M059J (cell line): ENCODE measurements at regions not wholly inside any gene's neighbourhood (a gene's known extent, or its start where the extent isn't known, plus 50 kb on each side); places are given as distances from the start of the nearest gene placed in this dataset.

Experiments
- DNase-seq: peaks from one replicate; pipeline ENCODE4 v3.0.0-alpha.2; 2012; ENCODE audit warnings: low read depth

DNA sequence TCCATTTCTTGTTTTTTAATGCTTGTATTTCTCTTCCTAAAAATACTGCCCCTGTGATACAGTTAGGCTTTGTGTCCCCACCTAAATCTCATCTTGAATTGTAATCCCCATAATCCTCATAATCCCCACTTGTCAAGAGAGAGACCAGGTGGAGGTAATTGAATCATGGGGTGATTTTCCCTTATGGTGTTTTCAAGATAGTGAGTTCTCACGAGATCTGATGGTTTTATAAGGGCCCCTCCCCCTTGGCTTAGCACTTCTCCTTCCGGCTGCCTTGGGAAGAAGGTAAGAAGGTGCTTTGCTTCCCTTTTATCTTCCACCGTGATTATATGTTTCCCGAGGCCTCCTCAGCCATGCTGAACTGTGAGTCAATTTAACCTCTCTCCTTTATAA, 227.4 kb downstream of the MAN2A1 start:
- no peak for DNase-seq

GRCh38 chr5:109917966-109918365, 228.2 kb downstream of the MAN2A1 start:
- no peak for DNase-seq

DNA sequence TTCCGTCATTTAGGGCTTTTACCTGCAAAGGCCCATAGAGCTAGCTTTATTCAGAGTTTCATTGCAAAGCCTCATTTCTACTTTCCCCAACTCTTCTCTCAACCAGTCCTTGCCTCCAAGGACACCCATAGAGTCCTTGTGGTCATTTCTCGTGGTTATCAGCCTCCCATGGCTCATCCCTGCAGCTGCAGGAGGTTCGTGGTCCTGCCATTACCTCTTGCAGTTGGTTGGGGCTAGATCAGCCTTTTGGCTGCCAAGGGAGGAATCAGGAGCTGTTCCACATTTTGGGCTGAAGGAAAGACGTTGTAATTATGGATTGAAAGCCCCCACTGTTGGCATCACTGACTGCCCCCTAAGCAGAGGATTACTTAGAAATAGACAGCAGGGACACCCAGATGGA, 231.0 kb downstream of the MAN2A1 start:
- DNase-seq: no peak

DNA sequence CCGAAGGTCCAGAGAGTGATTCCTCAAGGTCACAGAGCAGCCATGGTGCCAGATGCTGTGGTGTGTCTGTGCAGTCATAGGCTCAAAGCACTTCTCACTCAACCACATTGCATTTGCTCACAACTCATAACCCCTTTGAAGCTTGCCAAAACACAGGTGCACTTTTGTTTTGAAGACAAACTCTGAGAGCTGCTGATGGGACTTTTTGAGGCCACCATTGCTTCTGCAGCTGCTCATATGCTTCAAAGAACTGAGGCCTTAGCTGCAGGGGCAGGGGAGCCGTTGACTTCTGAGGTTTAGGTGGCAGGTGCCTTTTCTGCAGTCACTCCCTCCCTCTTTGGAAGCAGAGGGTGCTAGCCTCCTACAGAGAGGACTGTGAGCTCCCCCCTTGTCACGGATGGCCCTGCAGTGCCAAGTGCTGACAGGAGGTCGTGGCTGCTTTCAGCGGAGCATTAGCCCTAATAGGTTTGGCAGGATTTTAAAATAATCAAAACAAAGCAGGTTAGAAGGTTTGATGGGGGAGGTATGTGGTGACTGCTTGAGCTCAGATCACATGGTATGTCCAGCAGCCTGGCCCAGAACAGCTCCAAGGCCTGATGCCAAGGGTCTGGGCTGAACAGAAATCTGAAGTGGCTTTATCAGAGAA, 232.1 kb downstream of the MAN2A1 start:
- DNase-seq: no peak

DNA sequence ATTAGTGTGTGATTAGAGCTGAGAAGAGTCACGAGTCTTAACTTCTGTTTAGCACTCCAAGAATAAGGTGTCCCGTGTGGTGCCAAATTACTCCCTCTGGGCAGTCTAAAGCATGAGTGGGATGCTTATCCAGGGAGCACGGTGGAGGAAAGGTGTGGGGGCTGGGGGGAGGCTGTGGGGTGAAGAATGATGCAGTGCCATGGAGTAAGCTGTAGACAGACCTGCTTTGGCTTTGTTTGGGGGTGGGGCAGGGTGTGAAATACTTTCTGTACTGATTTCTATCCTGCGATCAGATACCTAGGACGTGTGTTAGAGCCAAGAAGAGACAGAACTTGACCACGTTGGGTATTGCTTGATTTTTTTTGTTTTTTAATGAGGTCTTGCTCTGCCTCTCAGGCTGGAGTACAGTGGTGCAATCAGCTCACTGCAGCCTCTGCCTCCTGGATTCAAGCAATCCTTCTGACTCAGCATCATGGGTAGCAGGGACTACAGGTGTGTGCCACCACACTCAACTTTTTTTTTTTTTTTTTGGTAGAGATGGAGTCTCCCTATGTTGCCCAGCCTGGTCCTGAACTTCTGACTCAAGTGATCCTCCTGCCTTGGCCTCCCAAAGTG, 232.8 kb downstream of the MAN2A1 start:
- no peak for DNase-seq

DNA sequence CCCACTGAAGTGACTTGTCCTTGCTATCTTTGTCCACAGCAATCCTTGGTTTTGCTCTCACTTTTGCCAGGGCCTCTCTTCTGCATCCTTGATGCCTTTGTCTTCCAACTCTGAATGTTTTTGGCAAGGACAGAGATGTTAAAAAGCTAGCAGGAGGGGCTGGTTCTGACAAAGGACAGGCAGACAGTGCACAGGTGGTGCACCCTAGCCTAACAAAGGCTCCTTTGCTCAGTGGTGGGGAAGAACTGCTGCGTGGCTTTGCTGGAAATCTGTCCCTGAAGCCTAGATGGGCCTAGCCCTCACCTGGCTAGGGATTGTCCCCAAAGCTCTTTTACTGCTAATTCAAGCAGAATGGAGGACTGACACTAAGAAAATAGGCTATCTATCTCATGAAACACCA, 233.5 kb downstream of the MAN2A1 start:
- no peak for DNase-seq

- DNase-seq: no peak
Measured at GRCh38 chr5:109924237-109925107, 234.7 kb downstream of the MAN2A1 start.

DNA sequence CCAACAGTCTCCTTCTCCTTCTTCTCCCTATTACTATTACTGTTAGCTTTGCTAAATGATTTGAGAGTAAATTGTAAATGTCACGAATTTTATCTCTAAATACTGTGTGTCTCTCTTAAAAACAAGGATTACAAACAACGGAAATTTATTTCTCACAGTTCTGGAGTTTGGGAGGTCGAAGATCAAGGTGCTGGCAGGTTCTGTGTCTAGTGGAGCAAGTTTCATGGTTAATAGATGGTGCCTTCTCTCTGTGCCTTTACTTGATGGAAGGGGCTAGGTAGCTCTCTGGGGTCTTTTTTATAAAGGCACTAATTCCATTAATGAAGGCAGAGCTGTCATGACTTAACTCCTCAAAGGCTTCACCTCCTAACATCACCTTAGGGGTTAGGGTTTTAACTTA, 237.9 kb downstream of the MAN2A1 start:
- DNase-seq: no peak

GRCh38 chr5:109928046-109928445, 238.3 kb downstream of the MAN2A1 start:
- DNase-seq: no peak

DNA sequence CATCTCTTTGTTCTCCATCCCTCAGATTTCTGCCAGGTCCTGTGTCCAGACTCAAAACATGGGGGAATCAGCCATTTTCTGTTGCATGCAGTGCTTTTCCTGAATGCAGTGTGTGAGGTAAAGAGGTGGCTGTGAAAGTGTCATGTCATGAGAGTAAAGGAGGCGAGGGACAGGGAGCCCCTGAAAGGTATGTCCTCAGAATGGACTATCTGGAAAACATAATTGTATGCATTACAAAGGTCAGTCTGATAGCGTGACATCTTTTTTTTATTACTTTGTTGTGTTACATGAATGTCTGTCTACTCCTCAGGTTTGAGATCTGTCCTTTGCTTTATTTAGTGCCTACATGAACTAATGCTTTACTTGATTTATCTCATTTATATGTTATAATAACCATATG, 239.1 kb downstream of the MAN2A1 start:
- DNase-seq: no peak

DNA sequence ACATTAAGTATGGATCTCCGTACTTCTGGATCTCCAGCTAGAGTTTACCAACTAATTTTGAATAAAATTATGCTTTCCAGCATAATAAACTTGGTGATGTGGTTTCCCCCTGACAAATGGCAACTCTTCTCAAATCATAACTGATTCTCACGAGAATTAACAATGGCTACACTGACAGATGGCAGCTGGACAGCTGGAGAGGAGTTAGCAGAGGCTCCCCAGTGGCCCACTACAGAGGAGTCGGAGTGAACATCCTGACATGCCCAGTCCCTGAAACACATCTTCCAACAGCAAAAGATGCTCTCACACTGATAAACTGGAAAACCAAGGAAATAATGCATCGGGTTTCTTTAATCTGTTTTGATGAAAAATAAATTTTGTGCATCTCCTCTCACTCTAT, 239.6 kb downstream of the MAN2A1 start:
- DNase-seq: no peak

GRCh38 chr5:109929911-109930310, 240.2 kb downstream of the MAN2A1 start:
- no peak for DNase-seq

DNA sequence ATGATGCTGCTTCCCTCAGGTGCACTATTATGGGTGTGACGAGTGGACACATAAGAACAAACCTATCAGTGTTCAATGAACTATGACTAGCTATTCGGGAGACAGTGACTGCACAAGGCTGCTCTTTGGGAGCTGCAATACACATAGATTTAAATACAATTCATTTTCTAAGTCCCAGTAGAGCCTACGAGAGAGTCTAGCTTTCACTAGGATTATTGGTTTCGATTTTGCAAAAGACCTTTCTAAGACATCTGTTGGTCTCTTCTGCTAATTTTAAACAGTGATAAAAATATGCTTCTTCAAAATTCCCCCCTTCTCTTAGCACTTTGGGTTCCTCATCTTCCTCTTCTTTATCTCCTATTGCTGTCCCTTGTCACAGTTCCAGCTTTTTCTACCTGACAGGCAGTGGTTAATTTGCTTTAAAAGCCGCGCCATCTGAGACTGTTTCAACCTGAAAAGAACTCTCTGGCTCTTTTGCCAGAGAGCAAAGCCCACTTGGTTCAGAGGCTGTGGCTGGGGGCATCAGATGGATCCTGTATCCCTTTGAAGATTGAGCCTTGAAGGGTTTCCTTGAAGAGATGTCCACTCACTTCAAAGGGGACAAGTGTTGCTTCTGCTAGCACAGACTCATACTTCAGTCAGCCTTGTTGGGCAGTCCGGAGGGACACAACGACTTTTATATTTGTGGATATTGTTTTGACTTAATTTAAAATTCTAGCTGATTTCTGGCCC, 241.5 kb downstream of the MAN2A1 start:
- no peak for DNase-seq

- no peak for DNase-seq
Measured at GRCh38 chr5:109935833-109936490, 246.2 kb downstream of the MAN2A1 start.

- DNase-seq: no peak
Measured at GRCh38 chr5:109936996-109937395, 247.3 kb downstream of the MAN2A1 start.

DNA sequence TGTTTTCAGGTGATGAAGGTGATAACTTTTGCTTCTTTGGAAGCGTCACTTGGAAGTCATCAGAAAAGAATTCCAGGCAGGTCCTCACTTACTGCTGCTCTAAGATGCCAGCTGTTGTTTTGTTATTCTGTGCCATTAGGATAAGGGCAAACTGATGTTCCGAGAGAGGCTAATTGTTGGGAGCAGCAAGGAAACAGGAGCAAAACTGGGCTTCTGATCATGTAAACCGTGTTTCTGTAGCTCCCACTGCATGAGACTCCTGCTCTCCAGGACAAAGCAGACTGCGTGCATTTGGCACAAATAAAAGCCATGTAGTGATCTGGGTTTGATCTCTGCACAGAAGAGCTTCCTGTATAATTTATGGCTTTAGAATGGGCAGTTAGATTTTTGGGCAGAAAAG, 248.2 kb downstream of the MAN2A1 start:
- no peak for DNase-seq

- no peak for DNase-seq
Measured at GRCh38 chr5:109938453-109938852, 248.7 kb downstream of the MAN2A1 start.

- peak; percentile 82 for DNase-seq
Measured at GRCh38 chr5:109939116-109939682, 249.5 kb downstream of the MAN2A1 start.

DNA sequence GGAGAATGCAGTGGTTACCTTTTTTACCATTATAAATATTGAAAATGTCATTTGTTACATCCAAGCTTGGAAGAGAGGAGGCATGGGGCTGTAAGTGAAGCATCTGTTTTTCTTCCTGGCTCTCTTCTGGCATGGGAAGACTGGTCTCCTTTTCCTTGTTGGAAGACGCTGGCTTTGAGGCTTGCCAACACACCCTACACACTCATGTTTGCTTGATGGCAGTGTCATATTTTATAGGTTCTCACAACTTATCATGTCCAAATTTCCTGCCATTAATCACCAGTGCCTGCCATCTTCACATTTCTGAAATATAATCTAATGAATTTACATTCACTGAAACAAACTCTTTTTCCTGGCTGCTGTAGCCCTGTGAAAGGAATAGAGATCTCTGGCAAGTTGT, 252.9 kb downstream of the MAN2A1 start:
- no peak for DNase-seq

DNA sequence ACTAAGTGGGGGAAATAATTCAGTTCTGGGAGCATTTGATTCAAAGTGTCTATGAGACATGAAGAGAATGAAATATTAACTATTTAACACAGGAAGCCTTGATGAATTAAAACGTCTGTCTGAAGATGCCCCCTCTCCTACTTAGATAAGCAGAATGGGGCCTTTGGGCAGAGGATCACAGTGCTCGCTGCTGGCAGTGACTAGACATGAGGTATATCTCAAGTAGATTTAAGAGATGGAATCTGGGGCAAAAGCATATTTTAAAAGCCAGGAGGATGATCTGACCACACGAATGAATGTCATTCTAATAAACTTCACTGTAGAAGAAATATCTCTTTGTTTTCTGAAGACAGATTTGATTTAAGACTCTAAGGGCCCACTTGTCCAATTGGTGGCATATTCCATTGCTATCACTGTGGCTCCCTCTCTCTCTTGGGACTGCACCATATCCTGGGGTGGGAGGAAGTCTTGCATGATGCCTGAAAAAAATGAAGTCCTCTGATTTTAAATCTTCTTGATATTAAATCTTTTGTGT, 254.0 kb downstream of the MAN2A1 start:
- DNase-seq: no peak

- DNase-seq: peak; percentile 10
Measured at GRCh38 chr5:109944461-109944860, 254.7 kb downstream of the MAN2A1 start.
